ENCODE measurements at regions not wholly inside any gene's neighbourhood (a gene's known extent, or its start where the extent isn't known, plus 50 kb on each side); places are given as distances from the start of the nearest gene placed in this dataset.

- Histone ChIP-seq H3K27me3 (replicated peaks; ENCODE audit: insufficient read depth, low read depth, low read length, poor library complexity) (peaks cover 16% of the 10 kb centered on the region), H3K27ac (ENCODE audit: low read depth, low read length, poor library complexity, severe bottlenecking) (no peak overlapping the region), H3K4me1 (ENCODE audit: insufficient read depth, low read length, poor library complexity, severe bottlenecking) (no peaks in the 10 kb centered on the region), H3K36me3 (ENCODE audit: insufficient read depth, low read length, poor library complexity, severe bottlenecking) (no peaks in the 10 kb centered on the region), H3K4me3 (ENCODE audit: low read depth, low read length, poor library complexity, severe bottlenecking) (no peak overlapping the region), H3K9me3 (ENCODE audit: low read depth, low read length, poor library complexity, severe bottlenecking) (no peaks in the 10 kb centered on the region)
- DNase-seq (ENCODE audit: low spot score) = no peak
- no TSS peak for BruUV-seq (replicated peaks)
- ChIA-PET POLR2A (ENCODE audit: low non-redundant PET) (no interaction called here), CTCF (no interaction called here)
- TF ChIP-seq CTCF (conservative IDR thresholded peaks at IDR 0.05; ENCODE audit: low read depth, low read length) (no peak), EZH2 (IDR thresholded peaks at IDR 0.05; ENCODE audit: borderline replicate concordance, low read depth, low read length, poor library complexity, severe bottlenecking) (no peak)
- intact Hi-C loops (cut with micrococcal nuclease; ENCODE audit: unreplicated experiment) = no loop called here
Measured at GRCh38 chr10:78649429-78649828, 419.3 kb upstream of the ZMIZ1 start.

- no peak overlapping the region for H3K27ac ChIP-seq (ENCODE audit: low read depth, low read length, poor library complexity, severe bottlenecking)
- H3K27me3 ChIP-seq (replicated peaks; ENCODE audit: insufficient read depth, low read depth, low read length, poor library complexity) = peaks cover 16% of the 10 kb centered on the region
- no peak for TF ChIP-seq EZH2 (IDR thresholded peaks at IDR 0.05; ENCODE audit: borderline replicate concordance, low read depth, low read length, poor library complexity, severe bottlenecking)
- no peak for TF ChIP-seq CTCF (conservative IDR thresholded peaks at IDR 0.05; ENCODE audit: low read depth, low read length)
- BruUV-seq (replicated peaks) = no TSS peak
- no peaks in the 10 kb centered on the region for H3K9me3 ChIP-seq (ENCODE audit: low read depth, low read length, poor library complexity, severe bottlenecking)
- H3K36me3 ChIP-seq (ENCODE audit: insufficient read depth, low read length, poor library complexity, severe bottlenecking) = no peaks in the 10 kb centered on the region
- no peak for DNase-seq (ENCODE audit: low spot score)
- ChIA-PET CTCF (no interaction called here), POLR2A (ENCODE audit: low non-redundant PET) (no interaction called here)
- intact Hi-C loops (cut with micrococcal nuclease; ENCODE audit: unreplicated experiment) = no loop called here
- H3K4me1 ChIP-seq (ENCODE audit: insufficient read depth, low read length, poor library complexity, severe bottlenecking) = no peaks in the 10 kb centered on the region
- H3K4me3 ChIP-seq (ENCODE audit: low read depth, low read length, poor library complexity, severe bottlenecking) = no peak overlapping the region
Measured at GRCh38 chr10:78650122-78650521, 418.6 kb upstream of the ZMIZ1 start.

- no TSS peak for BruUV-seq (replicated peaks)
- intact Hi-C loops (cut with micrococcal nuclease; ENCODE audit: unreplicated experiment) = no loop called here
- CTCF ChIA-PET = no interaction called here
- Histone ChIP-seq H3K4me3 (ENCODE audit: low read depth, low read length, poor library complexity, severe bottlenecking) (no peak overlapping the region), H3K36me3 (ENCODE audit: insufficient read depth, low read length, poor library complexity, severe bottlenecking) (no peaks in the 10 kb centered on the region), H3K27ac (ENCODE audit: low read depth, low read length, poor library complexity, severe bottlenecking) (no peak overlapping the region), H3K27me3 (replicated peaks; ENCODE audit: insufficient read depth, low read depth, low read length, poor library complexity) (peaks cover 16% of the 10 kb centered on the region), H3K9me3 (ENCODE audit: low read depth, low read length, poor library complexity, severe bottlenecking) (no peaks in the 10 kb centered on the region), H3K4me1 (ENCODE audit: insufficient read depth, low read length, poor library complexity, severe bottlenecking) (no peaks in the 10 kb centered on the region)
- no peak for TF ChIP-seq CTCF (conservative IDR thresholded peaks at IDR 0.05; ENCODE audit: low read depth, low read length)
- TF ChIP-seq EZH2 (IDR thresholded peaks at IDR 0.05; ENCODE audit: borderline replicate concordance, low read depth, low read length, poor library complexity, severe bottlenecking) = no peak
- no peak for DNase-seq (ENCODE audit: low spot score)
- POLR2A ChIA-PET (ENCODE audit: low non-redundant PET) = no interaction called here
Measured at GRCh38 chr10:78651287-78651686, 417.5 kb upstream of the ZMIZ1 start.
